ENCODE measurements at regions not wholly inside any gene's neighbourhood (a gene's known extent, or its start where the extent isn't known, plus 50 kb on each side); places are given as distances from the start of the nearest gene placed in this dataset.

DNA sequence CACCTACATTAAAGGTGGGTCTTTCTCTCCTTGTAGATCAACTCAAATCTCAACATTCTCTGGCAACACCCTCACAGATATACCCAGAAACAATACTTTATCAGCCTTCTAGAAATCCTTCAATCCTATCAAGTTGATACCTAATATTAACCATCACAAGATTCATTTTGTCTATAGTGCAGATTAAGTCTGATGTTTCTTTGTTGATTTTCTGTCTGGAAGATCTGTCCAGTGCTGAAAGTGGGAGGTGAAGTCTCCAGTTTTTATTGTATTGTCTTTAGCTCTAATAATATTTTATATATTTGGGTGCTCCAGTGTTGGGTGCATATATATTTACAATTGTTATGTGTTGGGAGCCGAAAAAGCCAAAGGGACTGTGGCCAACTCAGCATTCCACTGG lies 493.9 kb upstream of the ADGRB3 start:
- TF ChIP-seq SMARCC2 (IDR thresholded peaks at IDR 0.05; ENCODE audit: low read depth) (no peak), POLR2A (conservative IDR thresholded peaks at IDR 0.05) (no peak), ZNF133 (CRISPR knock-in tag; IDR thresholded peaks at IDR 0.05) (no peak), SP1 (CRISPR knock-in tag; IDR thresholded peaks at IDR 0.05) (no peak), OTX1 (CRISPR knock-in tag; IDR thresholded peaks at IDR 0.05) (no peak), NFE2 (IDR thresholded peaks at IDR 0.05; ENCODE audit: low read depth) (no peak), FOXA1 (IDR thresholded peaks at IDR 0.05; ENCODE audit: borderline replicate concordance) (no peak), POLR2AphosphoS5 (IDR thresholded peaks at IDR 0.05; ENCODE audit: control insufficient read depth, insufficient read depth, low read depth, low read length) (no peak), STAG1 (CRISPR knock-in tag; IDR thresholded peaks at IDR 0.05; ENCODE audit: borderline replicate concordance) (no peak)
- TF ChIP-seq, protein P1, sequence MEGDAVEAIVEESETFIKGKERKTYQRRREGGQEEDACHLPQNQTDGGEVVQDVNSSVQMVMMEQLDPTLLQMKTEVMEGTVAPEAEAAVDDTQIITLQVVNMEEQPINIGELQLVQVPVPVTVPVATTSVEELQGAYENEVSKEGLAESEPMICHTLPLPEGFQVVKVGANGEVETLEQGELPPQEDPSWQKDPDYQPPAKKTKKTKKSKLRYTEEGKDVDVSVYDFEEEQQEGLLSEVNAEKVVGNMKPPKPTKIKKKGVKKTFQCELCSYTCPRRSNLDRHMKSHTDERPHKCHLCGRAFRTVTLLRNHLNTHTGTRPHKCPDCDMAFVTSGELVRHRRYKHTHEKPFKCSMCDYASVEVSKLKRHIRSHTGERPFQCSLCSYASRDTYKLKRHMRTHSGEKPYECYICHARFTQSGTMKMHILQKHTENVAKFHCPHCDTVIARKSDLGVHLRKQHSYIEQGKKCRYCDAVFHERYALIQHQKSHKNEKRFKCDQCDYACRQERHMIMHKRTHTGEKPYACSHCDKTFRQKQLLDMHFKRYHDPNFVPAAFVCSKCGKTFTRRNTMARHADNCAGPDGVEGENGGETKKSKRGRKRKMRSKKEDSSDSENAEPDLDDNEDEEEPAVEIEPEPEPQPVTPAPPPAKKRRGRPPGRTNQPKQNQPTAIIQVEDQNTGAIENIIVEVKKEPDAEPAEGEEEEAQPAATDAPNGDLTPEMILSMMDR (IDR thresholded peaks at IDR 0.05 in 2 of 3, conservative IDR thresholded peaks at IDR 0.05 in 1 of 3; ENCODE audit: insufficient read depth in 2 of 3, low read depth in 1 of 3, low read length in 3 of 3), result no peak

All from K562 (cell line).